ENCODE measurements at regions not wholly inside any gene's neighbourhood (a gene's known extent, or its start where the extent isn't known, plus 50 kb on each side); places are given as distances from the start of the nearest gene placed in this dataset.

DNA sequence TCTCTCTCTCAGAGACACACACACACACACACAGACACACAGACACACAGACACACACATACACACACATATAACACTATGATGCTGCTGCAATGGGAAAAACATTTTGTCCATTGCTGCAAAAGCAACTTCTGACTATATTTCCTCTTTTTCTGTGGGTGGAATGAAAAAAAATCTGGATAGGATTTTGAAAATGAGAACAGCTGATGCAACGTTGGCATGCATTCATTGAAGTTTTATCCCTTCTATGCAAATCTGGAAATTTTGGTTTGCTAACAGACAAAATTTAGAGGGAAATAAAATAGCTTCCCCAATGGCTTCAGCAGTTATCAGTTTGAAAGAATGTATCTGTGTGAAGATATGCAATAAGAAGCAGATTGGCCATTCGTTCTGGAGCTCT lies 763.4 kb upstream of the GRM7 start:
- TF ChIP-seq, protein P1, sequence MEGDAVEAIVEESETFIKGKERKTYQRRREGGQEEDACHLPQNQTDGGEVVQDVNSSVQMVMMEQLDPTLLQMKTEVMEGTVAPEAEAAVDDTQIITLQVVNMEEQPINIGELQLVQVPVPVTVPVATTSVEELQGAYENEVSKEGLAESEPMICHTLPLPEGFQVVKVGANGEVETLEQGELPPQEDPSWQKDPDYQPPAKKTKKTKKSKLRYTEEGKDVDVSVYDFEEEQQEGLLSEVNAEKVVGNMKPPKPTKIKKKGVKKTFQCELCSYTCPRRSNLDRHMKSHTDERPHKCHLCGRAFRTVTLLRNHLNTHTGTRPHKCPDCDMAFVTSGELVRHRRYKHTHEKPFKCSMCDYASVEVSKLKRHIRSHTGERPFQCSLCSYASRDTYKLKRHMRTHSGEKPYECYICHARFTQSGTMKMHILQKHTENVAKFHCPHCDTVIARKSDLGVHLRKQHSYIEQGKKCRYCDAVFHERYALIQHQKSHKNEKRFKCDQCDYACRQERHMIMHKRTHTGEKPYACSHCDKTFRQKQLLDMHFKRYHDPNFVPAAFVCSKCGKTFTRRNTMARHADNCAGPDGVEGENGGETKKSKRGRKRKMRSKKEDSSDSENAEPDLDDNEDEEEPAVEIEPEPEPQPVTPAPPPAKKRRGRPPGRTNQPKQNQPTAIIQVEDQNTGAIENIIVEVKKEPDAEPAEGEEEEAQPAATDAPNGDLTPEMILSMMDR (IDR thresholded peaks at IDR 0.05; ENCODE audit: insufficient read depth, low read depth, low read length) = no peak
- TF ChIP-seq EZH2 (IDR thresholded peaks at IDR 0.05; ENCODE audit: insufficient read depth, low read length) = no peak
